ENCODE measurements at regions not wholly inside any gene's neighbourhood (a gene's known extent, or its start where the extent isn't known, plus 50 kb on each side); places are given as distances from the start of the nearest gene placed in this dataset.

DNA sequence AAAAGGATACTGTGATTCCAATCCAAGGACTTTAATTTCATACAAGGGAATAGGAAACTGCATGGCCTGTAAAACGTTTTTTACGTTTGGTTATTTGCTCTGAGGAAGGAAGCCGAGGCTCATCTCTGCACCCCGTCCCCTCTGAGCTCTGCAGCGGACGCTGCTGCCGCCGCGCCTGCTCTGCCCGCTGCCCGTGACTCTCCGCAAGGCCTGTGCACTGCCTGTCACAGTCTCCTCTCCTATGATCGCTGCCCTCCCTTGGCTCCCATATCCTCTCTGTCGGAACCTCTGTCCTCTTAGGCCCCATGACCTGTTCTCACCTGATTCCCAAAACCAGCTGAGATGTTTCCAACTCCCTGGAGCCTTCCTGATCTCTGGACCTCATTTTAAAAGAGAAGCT, 320.3 kb upstream of the ZNF32 start:
- no peaks in the 10 kb centered on the region for H3K27me3 ChIP-seq (replicated peaks; ENCODE audit: insufficient read depth, low read length)
- H3K4me3 ChIP-seq (ENCODE audit: low read length), result no peak overlapping the region
- DNase-seq, result no peak
- H3F3A ChIP-seq (ENCODE audit: insufficient read depth, low read length), result no peaks in the 10 kb centered on the region
- H3K4me2 ChIP-seq (ENCODE audit: low read depth, low read length), result no peak overlapping the region
- H3K79me2 ChIP-seq (ENCODE audit: low read length), result no peaks in the 10 kb centered on the region
- H3K9ac ChIP-seq (ENCODE audit: low read length), result no peak overlapping the region
- no peak overlapping the region for H3K27ac ChIP-seq (ENCODE audit: low read length)
- TF ChIP-seq, protein P1, sequence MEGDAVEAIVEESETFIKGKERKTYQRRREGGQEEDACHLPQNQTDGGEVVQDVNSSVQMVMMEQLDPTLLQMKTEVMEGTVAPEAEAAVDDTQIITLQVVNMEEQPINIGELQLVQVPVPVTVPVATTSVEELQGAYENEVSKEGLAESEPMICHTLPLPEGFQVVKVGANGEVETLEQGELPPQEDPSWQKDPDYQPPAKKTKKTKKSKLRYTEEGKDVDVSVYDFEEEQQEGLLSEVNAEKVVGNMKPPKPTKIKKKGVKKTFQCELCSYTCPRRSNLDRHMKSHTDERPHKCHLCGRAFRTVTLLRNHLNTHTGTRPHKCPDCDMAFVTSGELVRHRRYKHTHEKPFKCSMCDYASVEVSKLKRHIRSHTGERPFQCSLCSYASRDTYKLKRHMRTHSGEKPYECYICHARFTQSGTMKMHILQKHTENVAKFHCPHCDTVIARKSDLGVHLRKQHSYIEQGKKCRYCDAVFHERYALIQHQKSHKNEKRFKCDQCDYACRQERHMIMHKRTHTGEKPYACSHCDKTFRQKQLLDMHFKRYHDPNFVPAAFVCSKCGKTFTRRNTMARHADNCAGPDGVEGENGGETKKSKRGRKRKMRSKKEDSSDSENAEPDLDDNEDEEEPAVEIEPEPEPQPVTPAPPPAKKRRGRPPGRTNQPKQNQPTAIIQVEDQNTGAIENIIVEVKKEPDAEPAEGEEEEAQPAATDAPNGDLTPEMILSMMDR (IDR thresholded peaks at IDR 0.05; ENCODE audit: low read length), result no peak
- TF ChIP-seq EZH2phosphoT487 (IDR thresholded peaks at IDR 0.05; ENCODE audit: low read length), result no peak
- no peak for TF ChIP-seq EZH2 (optimal IDR thresholded peaks at IDR 0.05; ENCODE audit: low read depth, low read length)
- no peaks in the 10 kb centered on the region for H3K9me3 ChIP-seq (replicated peaks; ENCODE audit: insufficient read depth, low read length)
- H3K4me1 ChIP-seq (ENCODE audit: low read length), result no peaks in the 10 kb centered on the region
- H4K20me1 ChIP-seq (ENCODE audit: insufficient read depth, low read length), result no peaks in the 10 kb centered on the region
- no peaks in the 10 kb centered on the region for H3K9me2 ChIP-seq (replicated peaks; ENCODE audit: insufficient read depth, low read length)
- H3K36me3 ChIP-seq (replicated peaks; ENCODE audit: insufficient read depth, low read length), result no peaks in the 10 kb centered on the region
- H2AFZ ChIP-seq (ENCODE audit: low read length), result no peak overlapping the region

DNA sequence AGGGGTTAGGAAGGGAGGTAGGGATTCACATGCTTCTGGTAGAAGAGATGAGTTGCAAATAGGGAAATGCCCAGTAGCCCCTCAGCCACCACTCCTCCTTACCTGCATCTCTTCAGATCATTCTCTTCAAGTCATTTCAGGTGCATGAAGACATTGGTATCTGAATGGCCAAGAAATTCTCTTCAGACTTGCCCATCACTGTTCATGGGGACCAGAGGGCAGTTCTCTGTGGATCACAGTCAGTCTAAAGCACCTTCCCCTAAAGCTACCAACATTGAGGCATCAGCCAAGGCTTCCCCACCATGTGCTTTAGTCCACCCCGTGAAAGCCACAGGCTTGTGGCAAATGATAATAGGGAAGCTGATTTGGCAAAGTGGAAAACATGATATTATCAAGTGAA, 319.4 kb upstream of the ZNF32 start:
- H3K79me2 ChIP-seq (ENCODE audit: low read length), result no peaks in the 10 kb centered on the region
- H4K20me1 ChIP-seq (ENCODE audit: insufficient read depth, low read length), result no peaks in the 10 kb centered on the region
- no peaks in the 10 kb centered on the region for H3F3A ChIP-seq (ENCODE audit: insufficient read depth, low read length)
- no peak overlapping the region for H3K9ac ChIP-seq (ENCODE audit: low read length)
- H3K36me3 ChIP-seq (replicated peaks; ENCODE audit: insufficient read depth, low read length), result no peaks in the 10 kb centered on the region
- TF ChIP-seq EZH2phosphoT487 (IDR thresholded peaks at IDR 0.05; ENCODE audit: low read length) (no peak), EZH2 (optimal IDR thresholded peaks at IDR 0.05; ENCODE audit: low read depth, low read length) (no peak)
- TF ChIP-seq, protein P1 (IDR thresholded peaks at IDR 0.05; ENCODE audit: low read length), result no peak
- H3K4me2 ChIP-seq (ENCODE audit: low read depth, low read length), result no peak overlapping the region
- no peak overlapping the region for H3K27ac ChIP-seq (ENCODE audit: low read length)
- H3K4me3 ChIP-seq (ENCODE audit: low read length), result no peak overlapping the region
- no peaks in the 10 kb centered on the region for H3K9me2 ChIP-seq (replicated peaks; ENCODE audit: insufficient read depth, low read length)
- H3K9me3 ChIP-seq (replicated peaks; ENCODE audit: insufficient read depth, low read length), result no peaks in the 10 kb centered on the region
- no peaks in the 10 kb centered on the region for H3K4me1 ChIP-seq (ENCODE audit: low read length)
- H2AFZ ChIP-seq (ENCODE audit: low read length), result no peak overlapping the region
- no peak for DNase-seq
- H3K27me3 ChIP-seq (replicated peaks; ENCODE audit: insufficient read depth, low read length), result no peaks in the 10 kb centered on the region

DNA sequence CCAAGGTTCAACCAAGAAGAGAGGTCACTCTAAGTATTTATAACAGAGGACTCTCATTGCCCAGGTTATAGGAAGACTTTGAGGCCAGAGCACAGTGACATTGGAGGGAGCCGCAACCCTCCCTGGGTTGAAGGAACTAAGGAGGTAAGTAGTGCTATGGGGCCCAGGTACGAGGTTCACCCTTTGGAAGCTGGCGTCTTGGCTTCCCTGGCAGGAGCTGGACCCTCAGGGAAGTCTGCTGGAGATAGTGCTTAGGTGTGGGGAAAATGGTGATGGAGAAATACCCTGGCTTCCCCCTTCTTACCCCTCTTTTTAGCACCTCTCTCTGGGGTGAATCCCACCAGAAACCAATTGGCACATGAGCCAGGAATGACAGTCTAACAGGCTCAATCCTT, 317.9 kb upstream of the ZNF32 start:
- TF ChIP-seq, protein P1 (IDR thresholded peaks at IDR 0.05; ENCODE audit: low read length), result no peak
- TF ChIP-seq EZH2 (optimal IDR thresholded peaks at IDR 0.05; ENCODE audit: low read depth, low read length) (no peak), EZH2phosphoT487 (IDR thresholded peaks at IDR 0.05; ENCODE audit: low read length) (no peak)
- Histone ChIP-seq H3F3A (ENCODE audit: insufficient read depth, low read length) (no peaks in the 10 kb centered on the region), H2AFZ (ENCODE audit: low read length) (no peak overlapping the region), H3K9me3 (replicated peaks; ENCODE audit: insufficient read depth, low read length) (no peaks in the 10 kb centered on the region), H3K27me3 (replicated peaks; ENCODE audit: insufficient read depth, low read length) (no peaks in the 10 kb centered on the region), H3K9me2 (replicated peaks; ENCODE audit: insufficient read depth, low read length) (no peaks in the 10 kb centered on the region), H3K4me3 (ENCODE audit: low read length) (no peak overlapping the region), H3K4me2 (ENCODE audit: low read depth, low read length) (no peak overlapping the region), H3K4me1 (ENCODE audit: low read length) (no peaks in the 10 kb centered on the region), H3K36me3 (replicated peaks; ENCODE audit: insufficient read depth, low read length) (no peaks in the 10 kb centered on the region), H3K9ac (ENCODE audit: low read length) (no peak overlapping the region), H3K79me2 (ENCODE audit: low read length) (no peaks in the 10 kb centered on the region), H4K20me1 (ENCODE audit: insufficient read depth, low read length) (no peaks in the 10 kb centered on the region), H3K27ac (ENCODE audit: low read length) (no peak overlapping the region)
- DNase-seq, result no peak
